HG02642 (cell line): ENCODE measurements at regions not wholly inside any gene's neighbourhood (a gene's known extent, or its start where the extent isn't known, plus 50 kb on each side); places are given as distances from the start of the nearest gene placed in this dataset.

Source experiments
- ATAC-seq: cut with Tn5 transposase; IDR thresholded peaks from one replicate; pipeline ENCODE4 v1.9.1; 2021; ENCODE audit warnings: mild to moderate bottlenecking; ENCODE audit not compliant: unreplicated experiment, poor library complexity

- ATAC-seq = no peak
Measured at GRCh38 chr12:82529101-82529500, 157.6 kb upstream of the TMTC2 start.

GRCh38 chr12:82529954-82530353 lies 156.8 kb upstream of the TMTC2 start:
- no peak for ATAC-seq

- no peak for ATAC-seq
Measured at GRCh38 chr12:82530394-82530793, 156.3 kb upstream of the TMTC2 start.

GRCh38 chr12:82533341-82533740 lies 153.4 kb upstream of the TMTC2 start:
- no peak for ATAC-seq

- no peak for ATAC-seq
Measured at GRCh38 chr12:82537436-82537835, 149.3 kb upstream of the TMTC2 start.

- peak; percentile 56 for ATAC-seq
Measured at GRCh38 chr12:82554529-82554928, 132.2 kb upstream of the TMTC2 start.

GRCh38 chr12:82555699-82556098 lies 131.0 kb upstream of the TMTC2 start:
- ATAC-seq = no peak

- no peak for ATAC-seq
Measured at GRCh38 chr12:82565966-82566365, 120.7 kb upstream of the TMTC2 start.

- ATAC-seq = no peak
Measured at GRCh38 chr12:82567688-82568087, 119.0 kb upstream of the TMTC2 start.

GRCh38 chr12:82574191-82574590 lies 112.5 kb upstream of the TMTC2 start:
- ATAC-seq = no peak

- ATAC-seq = no peak
Measured at GRCh38 chr12:82578725-82579124, 108.0 kb upstream of the TMTC2 start.

GRCh38 chr12:82583756-82584155 lies 103.0 kb upstream of the TMTC2 start:
- no peak for ATAC-seq

GRCh38 chr12:82593143-82593542 lies 93.6 kb upstream of the TMTC2 start:
- peak; percentile 62 for ATAC-seq

GRCh38 chr12:82593901-82594396 lies 92.8 kb upstream of the TMTC2 start:
- peak; percentile 94 for ATAC-seq

- no peak for ATAC-seq
Measured at GRCh38 chr12:82595941-82596340, 90.8 kb upstream of the TMTC2 start.

- no peak for ATAC-seq
Measured at GRCh38 chr12:82596483-82596882, 90.2 kb upstream of the TMTC2 start.

GRCh38 chr12:82600379-82600778 lies 86.3 kb upstream of the TMTC2 start:
- no peak for ATAC-seq

- peak; percentile 58 for ATAC-seq
Measured at GRCh38 chr12:82603647-82604046, 83.1 kb upstream of the TMTC2 start.

- peak; percentile 61 for ATAC-seq
Measured at GRCh38 chr12:82605115-82605514, 81.6 kb upstream of the TMTC2 start.

GRCh38 chr12:82608706-82609105 lies 78.0 kb upstream of the TMTC2 start:
- ATAC-seq = no peak

- ATAC-seq = no peak
Measured at GRCh38 chr12:82609234-82609914, 77.3 kb upstream of the TMTC2 start.

GRCh38 chr12:82619644-82620043 lies 67.1 kb upstream of the TMTC2 start:
- no peak for ATAC-seq
